Keratinocyte (primary cell): ENCODE measurements at regions not wholly inside any gene's neighbourhood (a gene's known extent, or its start where the extent isn't known, plus 50 kb on each side); places are given as distances from the start of the nearest gene placed in this dataset.

Experiments used
- DNase-seq: peaks from one replicate; pipeline ENCODE4 v3.0.0-alpha.2; 2011; ENCODE audit warnings: low read depth, missing footprints, low spot score
- FAIRE-seq: peaks from 2 replicates; lab custom pipeline; 2011; peaks lifted over from hg19 to GRCh38; lab: Jason Lieb, UNC
- H2AFZ ChIP-seq: 2 replicates; pipeline ENCODE4 v1.6.0; 2012; ENCODE audit warnings: low read length, control low read depth, inconsistent platforms; ENCODE audit not compliant: control insufficient read depth
- H3K27ac ChIP-seq: 2 replicates; pipeline ENCODE4 v1.5.1; 2011; ENCODE audit warnings: low read length; ENCODE audit not compliant: control insufficient read depth, insufficient read depth
- H3K27me3 ChIP-seq: 3 replicates; pipeline ENCODE4 v1.6.0; 2011; ENCODE audit warnings: low read length; ENCODE audit not compliant: control insufficient read depth, insufficient read depth; ENCODE audit errors: extremely low read depth
- H3K36me3 ChIP-seq, 2 experiments: 2 replicates in 1 of 2; 3 replicates in 1 of 2; pipeline ENCODE4 v1.5.1; 2011; ENCODE audit warnings: low read length in 2 of 2, mild to moderate bottlenecking in 1 of 2; ENCODE audit not compliant: control insufficient read depth in 2 of 2, insufficient read depth in 2 of 2; ENCODE audit errors: extremely low read depth in 1 of 2
- H3K4me1 ChIP-seq: 3 replicates; pipeline ENCODE4 v1.5.1; 2011; ENCODE audit warnings: low read length; ENCODE audit not compliant: control insufficient read depth, insufficient read depth; ENCODE audit errors: extremely low read depth
- H3K4me2 ChIP-seq: 3 replicates; pipeline ENCODE4 v1.6.0; 2011; ENCODE audit warnings: low read depth, low read length; ENCODE audit not compliant: control insufficient read depth, insufficient read depth; ENCODE audit errors: extremely low read depth
- H3K4me3 ChIP-seq, 3 experiments: fragments of 200-600 bp in 1 of 3; sonication (generic) in 1 of 3; 2 replicates in 2 of 3; 3 replicates in 1 of 3; pipeline ENCODE4 v1.5.1; 2011 to 2016; ENCODE audit warnings: low read length in 3 of 3, mild to moderate bottlenecking in 3 of 3, control low read depth in 2 of 3, inconsistent platforms in 1 of 3, low read depth in 1 of 3, mixed read lengths in 1 of 3, mixed run types in 1 of 3, moderate library complexity in 1 of 3; ENCODE audit not compliant: control insufficient read depth in 2 of 3, insufficient read depth in 2 of 3; ENCODE audit errors: extremely low read depth in 1 of 3
- H3K79me2 ChIP-seq: 2 replicates; pipeline ENCODE4 v1.6.0; 2012; ENCODE audit warnings: low read length; ENCODE audit not compliant: control insufficient read depth, insufficient read depth
- H3K9ac ChIP-seq: 3 replicates; pipeline ENCODE4 v1.6.0; 2011; ENCODE audit warnings: low read length; ENCODE audit not compliant: control insufficient read depth, insufficient read depth; ENCODE audit errors: extremely low read depth
- H3K9me1 ChIP-seq: 3 replicates; pipeline ENCODE4 v1.6.0; 2011; ENCODE audit warnings: low read length; ENCODE audit not compliant: control insufficient read depth, insufficient read depth; ENCODE audit errors: extremely low read depth
- H3K9me3 ChIP-seq: 2 replicates; pipeline ENCODE4 v1.5.1; 2012; ENCODE audit warnings: low read depth, low read length; ENCODE audit not compliant: control insufficient read depth
- H4K20me1 ChIP-seq: 3 replicates; pipeline ENCODE4 v1.6.0; 2011; ENCODE audit warnings: low read length; ENCODE audit not compliant: control insufficient read depth, insufficient read depth; ENCODE audit errors: extremely low read depth
- EZH2 ChIP-seq: IDR thresholded peaks from one replicate; pipeline ENCODE4 v1.6.1; 2012; ENCODE audit warnings: inconsistent platforms, mild to moderate bottlenecking, low read length, moderate library complexity
- dilution Hi-C: fragments of 300-500 bp; cut with MboI; formaldehyde crosslinking; loops from one replicate; pipeline ENCODE4 v1.7.0; 2020; ENCODE audit warnings: low sequenced_read_pairs; ENCODE audit not compliant: extremely low pct_ligation_motif_present
- TF ChIP-seq, protein P1 (sequence below), 3 experiments: IDR thresholded peaks in 1 of 3; conservative IDR thresholded peaks in 1 of 3; optimal IDR thresholded peaks in 1 of 3; 2 replicates in 2 of 3; 3 replicates in 1 of 3; pipeline versions ENCODE3 to v1.5.1; 2011; ENCODE audit warnings: low read length in 3 of 3, mild to moderate bottlenecking in 3 of 3, moderate library complexity in 2 of 3, control low read depth in 1 of 3, inconsistent platforms in 1 of 3; ENCODE audit not compliant: insufficient read depth in 2 of 3; ENCODE audit errors: extremely low read depth in 1 of 3

DNA sequence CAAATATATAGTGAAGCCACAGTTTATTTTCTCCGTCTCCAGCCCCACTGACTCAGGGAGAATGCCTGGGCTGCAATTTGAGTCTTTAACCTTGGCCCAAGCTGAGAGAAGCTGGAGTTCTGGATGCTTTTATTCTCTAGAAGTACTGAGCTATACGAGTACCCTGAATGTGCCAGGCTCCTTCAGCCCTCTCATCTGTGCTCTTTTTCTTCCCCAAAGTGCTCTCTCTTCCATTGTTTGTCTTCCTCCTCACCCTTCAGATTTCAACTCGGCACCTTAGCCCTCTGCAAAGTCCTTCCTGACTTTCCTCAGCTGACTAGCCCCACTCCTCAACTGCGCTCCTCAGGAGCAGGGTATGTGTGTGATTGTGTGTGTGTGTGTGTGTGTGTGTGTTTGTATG lies 75.6 kb upstream of the AGBL1 start:
- no peaks in the 10 kb centered on the region for H4K20me1 ChIP-seq
- TF ChIP-seq, protein P1, sequence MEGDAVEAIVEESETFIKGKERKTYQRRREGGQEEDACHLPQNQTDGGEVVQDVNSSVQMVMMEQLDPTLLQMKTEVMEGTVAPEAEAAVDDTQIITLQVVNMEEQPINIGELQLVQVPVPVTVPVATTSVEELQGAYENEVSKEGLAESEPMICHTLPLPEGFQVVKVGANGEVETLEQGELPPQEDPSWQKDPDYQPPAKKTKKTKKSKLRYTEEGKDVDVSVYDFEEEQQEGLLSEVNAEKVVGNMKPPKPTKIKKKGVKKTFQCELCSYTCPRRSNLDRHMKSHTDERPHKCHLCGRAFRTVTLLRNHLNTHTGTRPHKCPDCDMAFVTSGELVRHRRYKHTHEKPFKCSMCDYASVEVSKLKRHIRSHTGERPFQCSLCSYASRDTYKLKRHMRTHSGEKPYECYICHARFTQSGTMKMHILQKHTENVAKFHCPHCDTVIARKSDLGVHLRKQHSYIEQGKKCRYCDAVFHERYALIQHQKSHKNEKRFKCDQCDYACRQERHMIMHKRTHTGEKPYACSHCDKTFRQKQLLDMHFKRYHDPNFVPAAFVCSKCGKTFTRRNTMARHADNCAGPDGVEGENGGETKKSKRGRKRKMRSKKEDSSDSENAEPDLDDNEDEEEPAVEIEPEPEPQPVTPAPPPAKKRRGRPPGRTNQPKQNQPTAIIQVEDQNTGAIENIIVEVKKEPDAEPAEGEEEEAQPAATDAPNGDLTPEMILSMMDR (optimal IDR thresholded peaks at IDR 0.05 in 1 of 3, IDR thresholded peaks at IDR 0.05 in 1 of 3, conservative IDR thresholded peaks at IDR 0.05 in 1 of 3; ENCODE audit: extremely low read depth in 1 of 3, insufficient read depth in 2 of 3, low read length in 3 of 3), result no peak
- no peak for TF ChIP-seq EZH2
- no peaks in the 10 kb centered on the region for H3K36me3 ChIP-seq
- dilution Hi-C loops, result no loop called here
- no peak for DNase-seq
- no peak overlapping the region for H3K9ac ChIP-seq
- H3K27ac ChIP-seq, result no peak overlapping the region
- H3K9me1 ChIP-seq, result no peaks in the 10 kb centered on the region
- H3K4me2 ChIP-seq, result no peak overlapping the region
- no peak for FAIRE-seq
- no peaks in the 10 kb centered on the region for H3K79me2 ChIP-seq
- no peaks in the 10 kb centered on the region for H3K4me1 ChIP-seq
- H3K9me3 ChIP-seq, result no peaks in the 10 kb centered on the region
- H2AFZ ChIP-seq, result no peak overlapping the region
- no peak overlapping the region for H3K4me3 ChIP-seq
- no peaks in the 10 kb centered on the region for H3K27me3 ChIP-seq

DNA sequence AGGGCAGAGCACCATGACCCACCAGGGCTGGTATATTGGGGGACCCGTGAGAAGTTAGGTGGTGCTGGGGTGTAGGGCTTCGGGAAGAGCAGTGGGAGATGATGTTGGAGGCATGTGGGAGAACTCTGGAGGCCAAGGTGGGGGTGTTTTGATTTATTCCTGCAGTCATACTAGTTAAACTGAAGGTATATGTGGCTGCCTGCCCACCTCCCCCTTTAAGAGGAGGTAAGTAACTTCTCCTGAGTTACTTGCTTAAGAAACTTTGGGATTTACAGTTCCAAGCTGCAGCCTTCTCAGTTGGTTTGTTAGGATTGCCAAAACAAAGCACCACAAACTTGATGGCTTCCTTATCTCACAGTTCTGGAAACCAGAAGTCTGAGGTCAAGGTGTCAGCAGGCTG lies 73.1 kb upstream of the AGBL1 start:
- Histone ChIP-seq H3K27me3 (no peaks in the 10 kb centered on the region), H2AFZ (no peak overlapping the region), H3K79me2 (no peaks in the 10 kb centered on the region), H4K20me1 (no peaks in the 10 kb centered on the region), H3K4me3 (no peak overlapping the region), H3K36me3 (no peaks in the 10 kb centered on the region), H3K4me1 (no peaks in the 10 kb centered on the region), H3K4me2 (no peak overlapping the region), H3K9me3 (no peaks in the 10 kb centered on the region), H3K9me1 (no peaks in the 10 kb centered on the region), H3K27ac (no peak overlapping the region), H3K9ac (no peak overlapping the region)
- DNase-seq (no peak), FAIRE-seq (no peak)
- no peak for TF ChIP-seq EZH2
- TF ChIP-seq, protein P1 (optimal IDR thresholded peaks at IDR 0.05 in 1 of 3, IDR thresholded peaks at IDR 0.05 in 1 of 3, conservative IDR thresholded peaks at IDR 0.05 in 1 of 3; ENCODE audit: extremely low read depth in 1 of 3, insufficient read depth in 2 of 3, low read length in 3 of 3), result no peak
- dilution Hi-C loops, result no loop called here
